DOHH2 (cell line): ENCODE measurements at regions not wholly inside any gene's neighbourhood (a gene's known extent, or its start where the extent isn't known, plus 50 kb on each side); places are given as distances from the start of the nearest gene placed in this dataset.

Experiments used
- H3F3A ChIP-seq: fragments of 200-600 bp; sonication (generic), shearing (Covaris generic); 2 replicates; pipeline ENCODE4 v1.6.0; 2016; ENCODE audit warnings: antibody characterized with exemption, mild to moderate bottlenecking; ENCODE audit not compliant: control insufficient read depth, insufficient read depth
- H3K27ac ChIP-seq: fragments of 200-600 bp; sonication (generic); 2 replicates; pipeline ENCODE4 v1.5.1; 2014; ENCODE audit warnings: low read depth, mild to moderate bottlenecking, low read length, moderate library complexity
- H3K27me3 ChIP-seq: fragments of 200-600 bp; sonication (generic); 2 replicates; pipeline ENCODE4 v1.6.1; 2014; ENCODE audit warnings: mild to moderate bottlenecking, low read length, mixed read lengths; ENCODE audit not compliant: control insufficient read depth
- H3K36me3 ChIP-seq: fragments of 200-600 bp; sonication (generic); 2 replicates; pipeline ENCODE4 v1.6.1; 2014; ENCODE audit warnings: mild to moderate bottlenecking, low read length, moderate library complexity, mixed read lengths; ENCODE audit not compliant: control insufficient read depth
- H3K4me1 ChIP-seq: fragments of 200-600 bp; sonication (generic); 2 replicates; pipeline ENCODE4 v1.6.1; 2014; ENCODE audit warnings: mild to moderate bottlenecking, low read length, mixed read lengths; ENCODE audit not compliant: control insufficient read depth
- H3K4me2 ChIP-seq: fragments of 200-600 bp; sonication (generic); 2 replicates; pipeline ENCODE4 v1.6.0; 2014; ENCODE audit warnings: mild to moderate bottlenecking, low read length, moderate library complexity
- H3K4me3 ChIP-seq: fragments of 200-600 bp; sonication (generic); 2 replicates; pipeline ENCODE4 v1.5.1; 2014; ENCODE audit warnings: mild to moderate bottlenecking, low read length, mixed read lengths
- H3K79me2 ChIP-seq: fragments of 200-600 bp; sonication (generic); 2 replicates; pipeline ENCODE4 v1.6.1; 2014; ENCODE audit warnings: mild to moderate bottlenecking, low read length, mixed read lengths; ENCODE audit not compliant: control insufficient read depth
- H3K9me2 ChIP-seq: fragments of 200-600 bp; sonication (generic); replicated peaks from 2 replicates; pipeline ENCODE4 v1.6.1; 2014; ENCODE audit warnings: mild to moderate bottlenecking, low read length, mixed read lengths; ENCODE audit not compliant: control insufficient read depth
- H3K9me3 ChIP-seq: fragments of 200-600 bp; sonication (generic); 2 replicates; pipeline ENCODE4 v1.6.1; 2014; ENCODE audit warnings: antibody characterized with exemption, low read length, mixed read lengths; ENCODE audit not compliant: control insufficient read depth, insufficient read depth
- H4K20me1 ChIP-seq: fragments of 200-600 bp; sonication (generic); 2 replicates; pipeline ENCODE4 v1.6.0; 2014; ENCODE audit warnings: low read depth, mild to moderate bottlenecking, antibody characterized with exemption, low read length, moderate library complexity; ENCODE audit not compliant: control insufficient read depth, insufficient read depth
- CTCF ChIP-seq: fragments of 200-600 bp; sonication (generic); IDR thresholded peaks from one replicate; pipeline ENCODE4 v1.5.1; 2014; ENCODE audit warnings: antibody characterized with exemption, mild to moderate bottlenecking, low read depth, low read length; ENCODE audit not compliant: poor library complexity, severe bottlenecking
- EZH2phosphoT487 ChIP-seq: fragments of 200-600 bp; sonication (generic); IDR thresholded peaks from 2 replicates; pipeline ENCODE4 v1.6.1; 2017; ENCODE audit warnings: borderline replicate concordance, mild to moderate bottlenecking, antibody characterized with exemption, low read length, moderate library complexity, mixed read lengths

GRCh38 chr4:128596853-128597252 lies 212.6 kb upstream of the JADE1 start:
- Histone ChIP-seq H3K27ac (no peak overlapping the region), H3K4me2 (no peak overlapping the region)
- TF ChIP-seq EZH2phosphoT487: no peak
- no peak for TF ChIP-seq CTCF

GRCh38 chr4:128596115-128596514 lies 213.4 kb upstream of the JADE1 start:
- Histone ChIP-seq H3F3A (no peaks in the 10 kb centered on the region), H3K79me2 (no peaks in the 10 kb centered on the region), H3K4me3 (no peak overlapping the region), H3K9me2 (no peaks in the 10 kb centered on the region), H3K36me3 (no peaks in the 10 kb centered on the region), H4K20me1 (no peaks in the 10 kb centered on the region), H3K9me3 (no peaks in the 10 kb centered on the region), H3K27me3 (no peaks in the 10 kb centered on the region), H3K27ac (no peak overlapping the region), H3K4me2 (no peak overlapping the region), H3K4me1 (no peaks in the 10 kb centered on the region)
- TF ChIP-seq CTCF (no peak), EZH2phosphoT487 (no peak)

More at GRCh38 chr4:128596853-128597252, 212.6 kb upstream of the JADE1 start:
- H3F3A ChIP-seq: no peaks in the 10 kb centered on the region
- H3K9me3 ChIP-seq: no peaks in the 10 kb centered on the region
- no peaks in the 10 kb centered on the region for H3K79me2 ChIP-seq
- no peaks in the 10 kb centered on the region for H4K20me1 ChIP-seq
- no peaks in the 10 kb centered on the region for H3K36me3 ChIP-seq
- H3K4me1 ChIP-seq: no peaks in the 10 kb centered on the region
- no peaks in the 10 kb centered on the region for H3K27me3 ChIP-seq
- no peak overlapping the region for H3K4me3 ChIP-seq
- H3K9me2 ChIP-seq: no peaks in the 10 kb centered on the region

GRCh38 chr4:128591482-128591881 lies 218.0 kb upstream of the JADE1 start:
- Histone ChIP-seq H3K4me2 (no peak overlapping the region), H3K9me2 (no peaks in the 10 kb centered on the region), H3K9me3 (no peaks in the 10 kb centered on the region), H3F3A (no peaks in the 10 kb centered on the region), H4K20me1 (no peaks in the 10 kb centered on the region), H3K27ac (no peak overlapping the region), H3K27me3 (no peaks in the 10 kb centered on the region), H3K4me1 (no peaks in the 10 kb centered on the region), H3K79me2 (no peaks in the 10 kb centered on the region), H3K4me3 (no peak overlapping the region), H3K36me3 (no peaks in the 10 kb centered on the region)
- no peak for TF ChIP-seq CTCF
- no peak for TF ChIP-seq EZH2phosphoT487

GRCh38 chr4:128590773-128591172 lies 218.7 kb upstream of the JADE1 start:
- Histone ChIP-seq H3K27me3 (no peaks in the 10 kb centered on the region), H3K79me2 (no peaks in the 10 kb centered on the region), H3K4me2 (no peak overlapping the region), H3K4me3 (no peak overlapping the region), H4K20me1 (no peaks in the 10 kb centered on the region), H3K27ac (no peak overlapping the region), H3K4me1 (no peaks in the 10 kb centered on the region), H3K9me3 (no peaks in the 10 kb centered on the region), H3K9me2 (no peaks in the 10 kb centered on the region), H3F3A (no peaks in the 10 kb centered on the region), H3K36me3 (no peaks in the 10 kb centered on the region)
- TF ChIP-seq EZH2phosphoT487: no peak
- no peak for TF ChIP-seq CTCF
